PC-9 (cell line): ENCODE measurements at regions not wholly inside any gene's neighbourhood (a gene's known extent, or its start where the extent isn't known, plus 50 kb on each side); places are given as distances from the start of the nearest gene placed in this dataset.

Source experiments
- BruUV-seq: library from RNA; stranded (reverse); fragments of 400-500 nt; replicated peaks from 2 replicates; lab custom pipeline; 2021; lab: Mats Ljungman, UMichigan
- CTCF ChIA-PET: fragments of 300-600 bp; sonication (Branson Sonifier 250); formaldehyde crosslinking; loops from one replicate; lab custom pipeline; 2022; ENCODE audit warnings: antibody characterized with exemption; lab: Charles Lee
- POLR2A ChIA-PET: fragments of 300-600 bp; sonication (Branson Sonifier 250); formaldehyde crosslinking; loops from one replicate; lab custom pipeline; 2022; ENCODE audit warnings: antibody characterized with exemption; ENCODE audit not compliant: unreplicated experiment; lab: Charles Lee
- DNase-seq, 2 experiments: peaks; one replicate each; pipeline versions ENCODE4 v3.0.0 to v3.0.0-alpha.2; 2015 to 2022; ENCODE audit warnings: mixed read lengths in 1 of 2
- H2AFZ ChIP-seq: fragments of 200-600 bp; sonication (generic); 2 replicates; pipeline ENCODE4 v1.8.1; 2017; ENCODE audit warnings: antibody characterized with exemption
- H3F3A ChIP-seq: fragments of 200-600 bp; sonication (generic); 2 replicates; pipeline ENCODE4 v1.8.1; 2017; ENCODE audit warnings: antibody characterized with exemption, mild to moderate bottlenecking, low read depth; ENCODE audit not compliant: insufficient read depth
- H3K27ac ChIP-seq: fragments of 200-600 bp; sonication (generic); 2 replicates; pipeline ENCODE4 v1.6.1; 2016; ENCODE audit warnings: mixed run types
- H3K27me3 ChIP-seq: fragments of 200-600 bp; sonication (generic); 2 replicates; pipeline ENCODE4 v1.6.1; 2016; ENCODE audit warnings: low read depth, mixed run types; ENCODE audit not compliant: insufficient read depth
- H3K36me3 ChIP-seq: fragments of 200-600 bp; sonication (generic); 2 replicates; pipeline ENCODE4 v1.6.1; 2016; ENCODE audit warnings: low read depth, mixed run types
- H3K4me1 ChIP-seq: fragments of 200-600 bp; sonication (generic); replicated peaks from 2 replicates; pipeline ENCODE4 v1.6.1; 2016; ENCODE audit warnings: mixed run types; ENCODE audit not compliant: insufficient read depth
- H3K4me2 ChIP-seq: fragments of 200-600 bp; sonication (generic); 2 replicates; pipeline ENCODE4 v1.6.1; 2017; ENCODE audit warnings: mixed run types
- H3K4me3 ChIP-seq: fragments of 200-600 bp; sonication (generic); 2 replicates; pipeline ENCODE4 v1.6.1; 2016; ENCODE audit warnings: mixed run types
- H3K79me2 ChIP-seq: fragments of 200-600 bp; sonication (generic); 2 replicates; pipeline ENCODE4 v1.6.1; 2017; ENCODE audit warnings: low read depth, mixed run types
- H3K9me2 ChIP-seq: fragments of 200-600 bp; sonication (generic); 2 replicates; pipeline ENCODE4 v1.8.1; 2017; ENCODE audit warnings: mild to moderate bottlenecking; ENCODE audit not compliant: insufficient read depth
- H3K9me3 ChIP-seq: fragments of 200-600 bp; sonication (generic); 2 replicates; pipeline ENCODE4 v1.8.1; 2016; ENCODE audit warnings: low read depth; ENCODE audit not compliant: insufficient read depth
- H4K20me1 ChIP-seq: fragments of 200-600 bp; sonication (generic); 2 replicates; pipeline ENCODE4 v1.8.1; 2017; ENCODE audit not compliant: insufficient read depth
- EZH2 ChIP-seq: fragments of 200-600 bp; sonication (generic); IDR thresholded peaks from 2 replicates; pipeline ENCODE4 v1.8.0; 2017; ENCODE audit warnings: antibody characterized with exemption, low read depth
- intact Hi-C: fragments of 100-400 bp; cut with micrococcal nuclease; formaldehyde crosslinking; loops from one replicate; pipeline ENCODE4 v1.10.0; 2022; ENCODE audit not compliant: unreplicated experiment
- TF ChIP-seq, protein P1 (sequence below): fragments of 200-600 bp; sonication (generic); conservative IDR thresholded peaks from 2 replicates; pipeline ENCODE4 v1.6.1; 2017; ENCODE audit warnings: mixed run types, antibody characterized with exemption, mild to moderate bottlenecking, moderate library complexity

DNA sequence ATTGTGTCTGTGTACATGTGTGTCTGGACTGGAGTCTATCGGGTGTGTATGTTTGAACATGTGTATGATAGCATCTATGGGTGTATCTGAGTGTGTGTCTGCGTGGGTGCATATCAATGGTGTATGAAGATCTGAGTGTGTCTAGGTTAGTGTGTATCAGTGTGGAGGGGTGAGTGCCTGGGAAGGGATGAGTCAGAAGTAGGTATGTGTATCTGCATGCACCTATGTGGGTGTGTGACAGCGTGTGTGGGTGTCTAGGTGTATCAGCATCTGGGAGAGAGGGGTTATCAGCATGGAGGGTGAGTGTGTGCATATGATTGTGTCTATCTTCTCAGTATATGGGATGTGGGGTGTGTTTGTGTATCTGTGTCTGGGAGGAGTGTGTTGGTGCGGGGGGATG, 58.2 kb upstream of the LHX1 start:
- Histone ChIP-seq H2AFZ (no peak overlapping the region), H3K9me2 (no peaks in the 10 kb centered on the region), H3K27me3 (no peaks in the 10 kb centered on the region), H3K36me3 (no peaks in the 10 kb centered on the region), H3K79me2 (no peaks in the 10 kb centered on the region), H3K4me3 (no peak overlapping the region), H3K27ac (no peak overlapping the region), H3K4me2 (no peak overlapping the region), H3K9me3 (no peaks in the 10 kb centered on the region; the same call in 1 of the 2 replicates), H4K20me1 (no peaks in the 10 kb centered on the region), H3F3A (no peaks in the 10 kb centered on the region), H3K4me1 (no peaks in the 10 kb centered on the region)
- BruUV-seq: no TSS peak
- no peak for TF ChIP-seq EZH2
- TF ChIP-seq, protein P1, sequence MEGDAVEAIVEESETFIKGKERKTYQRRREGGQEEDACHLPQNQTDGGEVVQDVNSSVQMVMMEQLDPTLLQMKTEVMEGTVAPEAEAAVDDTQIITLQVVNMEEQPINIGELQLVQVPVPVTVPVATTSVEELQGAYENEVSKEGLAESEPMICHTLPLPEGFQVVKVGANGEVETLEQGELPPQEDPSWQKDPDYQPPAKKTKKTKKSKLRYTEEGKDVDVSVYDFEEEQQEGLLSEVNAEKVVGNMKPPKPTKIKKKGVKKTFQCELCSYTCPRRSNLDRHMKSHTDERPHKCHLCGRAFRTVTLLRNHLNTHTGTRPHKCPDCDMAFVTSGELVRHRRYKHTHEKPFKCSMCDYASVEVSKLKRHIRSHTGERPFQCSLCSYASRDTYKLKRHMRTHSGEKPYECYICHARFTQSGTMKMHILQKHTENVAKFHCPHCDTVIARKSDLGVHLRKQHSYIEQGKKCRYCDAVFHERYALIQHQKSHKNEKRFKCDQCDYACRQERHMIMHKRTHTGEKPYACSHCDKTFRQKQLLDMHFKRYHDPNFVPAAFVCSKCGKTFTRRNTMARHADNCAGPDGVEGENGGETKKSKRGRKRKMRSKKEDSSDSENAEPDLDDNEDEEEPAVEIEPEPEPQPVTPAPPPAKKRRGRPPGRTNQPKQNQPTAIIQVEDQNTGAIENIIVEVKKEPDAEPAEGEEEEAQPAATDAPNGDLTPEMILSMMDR: no peak
- intact Hi-C loops: no loop called here
- ChIA-PET CTCF (no interaction called here), POLR2A (no interaction called here)
- no peak for DNase-seq

DNA sequence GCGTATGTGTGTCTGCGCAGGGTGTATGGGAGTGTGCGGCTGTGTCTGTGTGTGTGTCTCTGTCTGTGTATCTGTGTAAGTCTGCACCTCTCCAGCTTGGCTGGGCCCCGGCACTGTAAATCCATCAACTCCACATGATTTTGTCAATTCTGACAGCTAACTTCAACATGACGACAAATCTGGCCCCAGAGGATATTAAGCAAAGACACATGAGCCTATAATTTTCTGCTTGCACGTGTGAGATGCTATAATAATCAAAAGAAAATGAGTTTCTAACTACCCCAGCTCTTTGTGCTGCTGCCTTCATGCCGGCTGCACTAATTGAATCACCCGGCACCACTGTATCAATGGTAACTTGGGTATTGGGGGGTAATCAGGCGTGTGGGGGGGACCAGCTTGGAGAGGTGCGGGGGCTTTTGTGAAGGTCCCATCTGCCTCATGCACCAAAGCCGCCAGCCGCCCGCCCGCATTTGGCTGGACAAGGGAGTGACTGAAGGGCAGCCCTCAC, 57.6 kb upstream of the LHX1 start:
- Histone ChIP-seq H3K4me3 (no peak overlapping the region), H3K9me2 (no peaks in the 10 kb centered on the region), H3K4me2 (no peak overlapping the region), H3K79me2 (no peaks in the 10 kb centered on the region), H4K20me1 (no peaks in the 10 kb centered on the region), H3K27me3 (no peaks in the 10 kb centered on the region), H2AFZ (no peak overlapping the region), H3K4me1 (no peaks in the 10 kb centered on the region), H3K36me3 (no peaks in the 10 kb centered on the region), H3F3A (no peaks in the 10 kb centered on the region), H3K9me3 (no peaks in the 10 kb centered on the region; the same call in 1 of the 2 replicates), H3K27ac (no peak overlapping the region)
- no TSS peak for BruUV-seq
- intact Hi-C loops: no loop called here
- CTCF ChIA-PET: no interaction called here
- POLR2A ChIA-PET: no interaction called here
- TF ChIP-seq EZH2: no peak
- TF ChIP-seq, protein P1: no peak
- no peak for DNase-seq

DNA sequence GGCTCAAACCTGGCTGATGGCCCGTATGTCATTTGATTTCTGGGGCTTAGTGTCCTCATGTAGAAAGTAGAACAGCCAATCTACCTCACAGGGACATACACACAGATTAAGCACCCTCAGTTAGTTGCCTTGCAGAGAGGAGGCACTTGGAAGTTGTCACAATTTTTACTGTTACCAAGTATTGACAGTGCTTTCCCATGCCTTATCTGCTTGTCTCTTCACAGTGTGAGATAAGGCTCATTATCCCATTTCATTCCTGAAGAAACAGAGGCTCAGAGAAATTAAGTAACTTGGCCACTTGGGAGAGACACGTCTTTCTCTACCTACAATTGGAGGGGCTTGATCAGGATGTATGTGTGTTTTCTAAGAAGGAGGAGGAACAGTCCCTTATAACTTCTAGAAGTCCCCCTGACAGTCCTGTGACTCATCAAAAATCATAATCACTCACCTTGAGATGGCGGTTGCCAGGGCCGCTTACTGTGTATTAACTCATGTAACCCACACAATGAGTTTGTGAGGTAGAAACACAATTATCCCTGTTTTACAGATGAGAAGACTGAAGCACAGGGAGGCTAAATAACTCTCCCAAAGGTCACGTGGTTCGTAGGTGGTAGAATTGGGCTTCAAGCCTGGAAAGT, 56.9 kb upstream of the LHX1 start:
- no peaks in the 10 kb centered on the region for H3K27me3 ChIP-seq
- DNase-seq: no peak
- intact Hi-C loops: no loop called here
- H3K36me3 ChIP-seq: no peaks in the 10 kb centered on the region
- CTCF ChIA-PET: no interaction called here
- H3K4me1 ChIP-seq: no peaks in the 10 kb centered on the region
- no peak overlapping the region for H2AFZ ChIP-seq
- H3K9me2 ChIP-seq: no peaks in the 10 kb centered on the region
- H3K9me3 ChIP-seq: no peaks in the 10 kb centered on the region; the same call in 1 of the 2 replicates
- H3K4me3 ChIP-seq: no peak overlapping the region
- POLR2A ChIA-PET: no interaction called here
- H4K20me1 ChIP-seq: no peaks in the 10 kb centered on the region
- BruUV-seq: no TSS peak
- no peak for TF ChIP-seq EZH2
- TF ChIP-seq, protein P1: no peak
- H3K27ac ChIP-seq: no peak overlapping the region
- no peaks in the 10 kb centered on the region for H3K79me2 ChIP-seq
- no peak overlapping the region for H3K4me2 ChIP-seq
- H3F3A ChIP-seq: no peaks in the 10 kb centered on the region
